ENCODE measurements at regions not wholly inside any gene's neighbourhood (a gene's known extent, or its start where the extent isn't known, plus 50 kb on each side); places are given as distances from the start of the nearest gene placed in this dataset.

DNA sequence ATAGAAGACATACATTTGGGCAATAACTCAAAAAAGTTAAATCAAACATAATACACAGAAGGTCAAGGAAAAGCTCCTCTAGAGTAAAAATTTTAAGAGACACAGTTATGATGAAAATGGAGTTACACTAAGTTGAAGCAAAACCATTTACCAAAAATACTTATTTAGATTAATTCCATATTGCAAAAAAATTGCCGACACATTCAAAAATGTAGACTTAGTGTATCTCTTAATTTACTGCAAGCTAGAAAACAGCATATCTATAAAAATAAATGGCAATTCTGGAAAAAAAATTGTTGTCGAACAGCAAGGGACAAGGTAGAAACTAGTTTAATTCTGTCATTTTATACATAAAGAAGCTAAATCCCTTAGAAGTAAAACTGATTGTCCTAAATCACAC lies 248.7 kb upstream of the KIF2B start:
- DNase-seq (no peak), ATAC-seq (no peak)
- no peaks in the 10 kb centered on the region for H3K4me1 ChIP-seq
- no peak overlapping the region for H3K4me3 ChIP-seq
- TF ChIP-seq POLR2A (IDR thresholded peaks at IDR 0.05), result no peak
- TF ChIP-seq, protein P1, sequence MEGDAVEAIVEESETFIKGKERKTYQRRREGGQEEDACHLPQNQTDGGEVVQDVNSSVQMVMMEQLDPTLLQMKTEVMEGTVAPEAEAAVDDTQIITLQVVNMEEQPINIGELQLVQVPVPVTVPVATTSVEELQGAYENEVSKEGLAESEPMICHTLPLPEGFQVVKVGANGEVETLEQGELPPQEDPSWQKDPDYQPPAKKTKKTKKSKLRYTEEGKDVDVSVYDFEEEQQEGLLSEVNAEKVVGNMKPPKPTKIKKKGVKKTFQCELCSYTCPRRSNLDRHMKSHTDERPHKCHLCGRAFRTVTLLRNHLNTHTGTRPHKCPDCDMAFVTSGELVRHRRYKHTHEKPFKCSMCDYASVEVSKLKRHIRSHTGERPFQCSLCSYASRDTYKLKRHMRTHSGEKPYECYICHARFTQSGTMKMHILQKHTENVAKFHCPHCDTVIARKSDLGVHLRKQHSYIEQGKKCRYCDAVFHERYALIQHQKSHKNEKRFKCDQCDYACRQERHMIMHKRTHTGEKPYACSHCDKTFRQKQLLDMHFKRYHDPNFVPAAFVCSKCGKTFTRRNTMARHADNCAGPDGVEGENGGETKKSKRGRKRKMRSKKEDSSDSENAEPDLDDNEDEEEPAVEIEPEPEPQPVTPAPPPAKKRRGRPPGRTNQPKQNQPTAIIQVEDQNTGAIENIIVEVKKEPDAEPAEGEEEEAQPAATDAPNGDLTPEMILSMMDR (IDR thresholded peaks at IDR 0.05 in 4 of 5, conservative IDR thresholded peaks at IDR 0.05 in 1 of 5), result no peak
- no peak overlapping the region for H3K27ac ChIP-seq
- in situ Hi-C loops (cut with MboI; ENCODE audit: low sequenced_read_pairs in 4 of 4) (no loop called here), intact Hi-C loops (cut with DNase I; ENCODE audit: low total_unique reads) (no loop called here)
- no peaks in the 10 kb centered on the region for H3K36me3 ChIP-seq
- no peaks in the 10 kb centered on the region for H3K9me3 ChIP-seq
- no peaks in the 10 kb centered on the region for H3K27me3 ChIP-seq

DNA sequence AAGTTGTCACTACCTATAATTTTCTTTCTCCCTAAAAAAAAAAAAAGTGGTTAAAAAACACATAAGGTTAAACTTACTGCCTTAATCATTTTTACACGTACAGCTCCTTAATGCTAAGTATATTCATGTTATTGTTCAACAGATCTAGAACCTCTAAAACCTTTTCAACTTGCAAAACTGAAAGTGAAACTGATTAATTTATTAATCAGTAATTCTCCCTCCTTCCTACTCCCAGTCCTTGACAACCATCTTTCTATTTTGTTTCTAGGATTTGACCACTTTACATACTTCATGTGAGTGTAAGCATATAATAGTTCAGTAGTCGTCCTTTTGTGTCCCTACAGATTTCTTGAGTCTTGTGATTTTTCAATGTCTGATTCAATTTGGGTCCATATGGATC lies 251.4 kb upstream of the KIF2B start:
- Histone ChIP-seq H3K4me3 (no peak overlapping the region), H3K36me3 (no peaks in the 10 kb centered on the region), H3K9me3 (no peaks in the 10 kb centered on the region), H3K27me3 (no peaks in the 10 kb centered on the region), H3K27ac (no peak overlapping the region), H3K4me1 (no peaks in the 10 kb centered on the region)
- in situ Hi-C loops (cut with MboI; ENCODE audit: low sequenced_read_pairs in 4 of 4) (no loop called here), intact Hi-C loops (cut with DNase I; ENCODE audit: low total_unique reads) (no loop called here)
- DNase-seq (no peak), ATAC-seq (no peak)
- TF ChIP-seq POLR2A (IDR thresholded peaks at IDR 0.05), result no peak
- TF ChIP-seq, protein P1 (IDR thresholded peaks at IDR 0.05 in 4 of 5, conservative IDR thresholded peaks at IDR 0.05 in 1 of 5), result no peak

DNA sequence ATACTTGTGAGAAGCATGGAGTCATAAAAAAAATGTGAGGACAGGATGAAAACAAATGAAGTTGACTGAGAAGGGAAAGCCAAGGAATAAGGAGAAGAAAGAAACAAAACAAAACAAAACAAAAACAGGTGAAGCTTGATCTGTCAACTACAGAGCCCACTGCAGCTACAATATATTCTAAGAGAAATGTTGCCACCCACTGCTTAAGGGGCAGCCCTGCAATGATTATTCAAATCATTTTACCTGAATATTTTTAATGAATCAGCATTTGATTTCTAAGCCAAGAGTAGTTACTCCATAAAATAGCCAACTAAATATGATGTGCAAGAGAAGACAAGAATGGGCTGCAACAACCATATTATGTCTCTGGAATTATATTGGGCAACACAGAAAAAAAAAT lies 252.0 kb upstream of the KIF2B start:
- intact Hi-C loops (cut with DNase I; ENCODE audit: low total_unique reads) (no loop called here), in situ Hi-C loops (cut with MboI; ENCODE audit: low sequenced_read_pairs in 4 of 4) (no loop called here)

DNA sequence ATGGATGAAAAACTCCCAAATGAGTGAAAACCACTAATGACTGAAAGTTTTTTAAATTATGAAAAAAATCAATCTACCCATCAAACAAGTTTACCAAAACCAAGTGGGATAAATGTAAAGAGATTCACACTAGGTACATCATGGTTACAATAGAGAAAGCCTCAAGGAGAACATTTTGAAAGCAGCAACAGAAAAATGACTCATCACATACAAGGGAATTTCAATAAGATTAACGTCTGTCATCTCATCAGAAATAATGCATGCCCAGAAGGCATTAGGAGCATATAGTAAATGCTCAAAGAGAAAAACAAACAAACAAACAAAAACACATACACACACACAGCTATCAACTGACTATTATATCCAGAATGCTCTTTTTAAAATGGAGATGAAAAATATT lies 261.8 kb upstream of the KIF2B start:
- Histone ChIP-seq H3K4me3 (no peak overlapping the region), H3K27me3 (no peaks in the 10 kb centered on the region), H3K36me3 (no peaks in the 10 kb centered on the region), H3K27ac (no peak overlapping the region), H3K4me1 (no peaks in the 10 kb centered on the region), H3K9me3 (no peaks in the 10 kb centered on the region)
- DNase-seq (no peak), ATAC-seq (no peak)
- in situ Hi-C loops (cut with MboI; ENCODE audit: low sequenced_read_pairs in 4 of 4), result no loop called here
- intact Hi-C loops (cut with DNase I; ENCODE audit: low total_unique reads), result no loop called here
- no peak for TF ChIP-seq POLR2A (IDR thresholded peaks at IDR 0.05)
- TF ChIP-seq, protein P1 (IDR thresholded peaks at IDR 0.05 in 4 of 5, conservative IDR thresholded peaks at IDR 0.05 in 1 of 5), result no peak

More for the DNA sequence above, 252.0 kb upstream of the KIF2B start:
- H3K4me3 ChIP-seq, result no peak overlapping the region
- no peak for TF ChIP-seq POLR2A (IDR thresholded peaks at IDR 0.05)
- TF ChIP-seq, protein P1 (IDR thresholded peaks at IDR 0.05 in 4 of 5, conservative IDR thresholded peaks at IDR 0.05 in 1 of 5), result no peak
- H3K4me1 ChIP-seq, result no peaks in the 10 kb centered on the region
- H3K36me3 ChIP-seq, result no peaks in the 10 kb centered on the region
- no peak overlapping the region for H3K27ac ChIP-seq
- DNase-seq (no peak), ATAC-seq (no peak)
- H3K9me3 ChIP-seq, result no peaks in the 10 kb centered on the region
- H3K27me3 ChIP-seq, result no peaks in the 10 kb centered on the region

DNA sequence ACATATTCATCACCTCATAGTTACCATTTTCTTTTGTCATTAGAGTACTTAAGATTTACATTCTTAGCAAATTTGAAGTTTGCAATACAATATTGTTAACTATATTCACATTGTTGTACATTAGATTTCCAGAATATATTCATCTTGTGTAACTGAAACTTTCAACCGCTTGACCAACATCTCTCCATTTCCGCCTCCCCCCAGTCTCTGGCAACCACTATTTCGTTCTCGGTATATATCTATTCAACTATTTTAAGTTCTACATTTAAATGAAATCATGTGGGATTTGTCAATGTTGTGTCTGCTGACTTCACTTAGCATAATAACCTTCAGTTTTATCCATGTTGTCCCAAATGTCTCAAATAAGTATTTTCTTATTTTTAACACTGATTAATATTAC lies 274.5 kb upstream of the KIF2B start:
- H3K4me1 ChIP-seq, result no peaks in the 10 kb centered on the region
- no peaks in the 10 kb centered on the region for H3K27me3 ChIP-seq
- H3K27ac ChIP-seq, result no peak overlapping the region
- TF ChIP-seq, protein P1 (IDR thresholded peaks at IDR 0.05 in 4 of 5, conservative IDR thresholded peaks at IDR 0.05 in 1 of 5), result no peak
- TF ChIP-seq POLR2A (IDR thresholded peaks at IDR 0.05), result no peak
- H3K4me3 ChIP-seq, result no peak overlapping the region
- H3K36me3 ChIP-seq, result no peaks in the 10 kb centered on the region
- in situ Hi-C loops (cut with MboI; ENCODE audit: low sequenced_read_pairs in 4 of 4), result no loop called here
- ATAC-seq (no peak), DNase-seq (no peak)
- H3K9me3 ChIP-seq, result no peaks in the 10 kb centered on the region
- intact Hi-C loops (cut with DNase I; ENCODE audit: low total_unique reads), result no loop called here
